ENCODE measurements at regions not wholly inside any gene's neighbourhood (a gene's known extent, or its start where the extent isn't known, plus 50 kb on each side); places are given as distances from the start of the nearest gene placed in this dataset.
"Not testable (repeated sequence)": the region's sequence is repeated elsewhere in the genome, so short reads cannot be mapped to it uniquely, and the experiment has no call there.

GRCh38 chr2:215799194-215799593 is 214.2 kb downstream of the MREG start:
- no peak for DNase-seq

DNA sequence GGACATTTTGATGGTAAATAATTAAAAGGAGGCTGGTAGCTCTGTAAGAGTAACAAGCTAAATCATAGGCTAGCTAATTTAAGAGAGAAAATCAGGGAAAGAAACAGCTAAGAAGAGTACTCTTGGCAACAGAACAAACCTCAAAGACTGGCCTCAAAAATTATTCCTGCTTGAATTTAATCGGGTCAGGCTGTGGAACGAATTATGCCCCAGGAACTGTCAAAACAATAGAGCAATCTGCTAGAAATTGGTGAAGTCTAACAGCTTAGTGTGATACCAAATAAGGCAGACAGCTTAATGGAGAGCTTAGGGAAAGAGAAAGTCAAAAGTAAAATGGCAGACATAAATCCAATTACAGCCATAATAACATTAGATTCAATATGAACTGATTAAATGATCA is 215.7 kb downstream of the MREG start:
- no peak for DNase-seq

DNA sequence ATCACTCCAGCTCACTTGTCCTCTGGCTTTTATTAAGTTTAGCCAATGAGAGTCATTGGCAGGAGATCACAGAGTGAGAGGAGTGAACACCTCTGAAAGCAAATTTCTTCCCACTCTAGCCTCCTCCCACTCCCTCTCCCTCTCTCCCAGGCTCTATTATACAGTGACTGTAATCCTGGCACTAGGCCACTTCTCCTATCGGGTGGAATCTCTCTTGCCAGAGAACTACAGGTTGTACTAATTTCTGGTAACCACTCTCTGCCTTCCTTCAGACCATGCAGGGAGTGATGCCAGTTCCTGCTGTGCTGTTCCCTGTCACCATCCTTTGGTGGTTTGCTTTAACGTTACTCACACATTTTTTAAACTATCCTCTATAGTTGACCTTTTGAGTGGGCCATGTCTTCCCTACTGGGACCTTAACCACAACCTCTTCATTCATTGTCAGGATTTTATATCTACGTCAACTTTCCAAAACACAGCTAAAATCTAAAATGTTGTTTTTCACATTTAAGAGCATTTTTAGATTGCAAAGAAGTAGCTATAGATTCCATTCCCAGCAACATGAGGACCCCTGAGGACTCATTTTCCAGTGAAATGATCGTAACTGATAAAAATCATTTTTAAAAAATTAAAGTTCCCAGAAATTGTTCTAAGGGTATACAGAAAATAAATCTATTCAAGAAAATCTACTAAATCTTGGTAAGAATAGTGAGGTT is 217.1 kb downstream of the MREG start:
- DNase-seq, result no peak

- no peak for DNase-seq
Measured at GRCh38 chr2:215794829-215795546, 218.4 kb downstream of the MREG start.

GRCh38 chr2:215793747-215794595 is 219.4 kb downstream of the MREG start:
- DNase-seq, result peak in 2 of 56 donors; percentile 0 to 3

DNA sequence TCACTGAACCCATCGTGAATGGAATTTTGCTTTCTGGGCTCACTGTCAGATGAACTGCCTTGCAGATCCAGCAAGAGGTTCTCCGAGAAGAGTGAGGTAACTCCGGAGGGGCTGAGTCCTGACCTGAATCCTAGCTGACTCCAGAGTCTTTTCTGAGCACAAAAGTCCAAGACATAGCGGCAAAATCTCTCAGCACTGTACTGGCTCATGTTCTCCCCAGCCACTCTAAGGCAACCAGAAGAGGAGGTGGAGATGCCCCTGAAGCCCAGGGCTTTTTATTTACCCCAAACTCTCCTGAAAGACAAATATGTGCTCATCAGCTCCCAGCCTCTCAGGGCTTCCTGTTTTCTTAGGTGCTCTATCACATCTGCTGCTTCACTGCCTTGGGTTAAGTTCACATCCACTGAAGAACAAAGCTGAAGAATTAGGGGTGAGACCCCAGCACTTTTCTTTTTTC is 221.8 kb downstream of the MREG start:
- no peak for DNase-seq

DNA sequence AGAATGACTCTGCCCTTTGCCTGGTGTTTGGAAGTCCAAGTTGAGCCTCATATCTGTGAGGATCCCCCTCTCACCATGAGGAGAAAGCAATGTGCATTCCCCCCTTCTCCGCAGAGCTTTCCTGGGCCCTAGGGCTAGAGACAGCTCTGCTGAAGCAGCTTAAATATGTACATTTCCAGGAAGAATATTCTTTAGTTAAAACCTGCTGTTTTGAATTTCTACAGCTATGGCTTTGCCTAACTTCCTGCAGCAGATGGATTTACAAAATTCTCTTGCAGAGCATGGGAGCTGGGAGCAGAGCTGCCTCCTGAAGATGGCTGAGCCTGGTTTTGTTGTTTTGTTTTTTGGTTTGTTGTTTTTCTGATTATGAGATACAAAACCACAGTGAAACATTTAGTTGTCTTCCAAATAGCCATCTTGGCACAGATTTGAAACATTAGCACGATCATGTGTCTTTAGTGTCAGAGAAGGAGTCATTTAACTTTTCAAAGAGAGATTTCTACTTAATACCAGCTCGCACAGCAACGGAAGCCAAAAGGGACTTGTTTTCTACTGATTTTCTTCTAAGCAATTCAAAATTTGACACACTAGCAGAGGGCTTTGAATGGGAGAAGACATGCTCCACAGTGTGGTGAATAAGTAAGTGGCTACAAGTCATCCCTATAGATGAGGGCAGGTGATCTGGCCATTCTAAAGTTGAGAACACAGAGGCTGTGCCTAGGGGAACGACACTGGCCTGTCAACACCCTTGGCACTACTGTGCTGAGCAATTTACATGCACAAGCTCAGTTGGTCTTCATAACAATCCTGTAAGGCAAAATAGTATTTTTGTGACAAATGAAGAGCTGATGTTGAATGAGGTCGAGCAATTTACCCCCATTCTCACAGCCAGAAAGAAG is 222.6 kb downstream of the MREG start:
- DNase-seq, result no peak

- DNase-seq, result no peak
Measured at GRCh38 chr2:215787565-215788178, 225.7 kb downstream of the MREG start.

DNA sequence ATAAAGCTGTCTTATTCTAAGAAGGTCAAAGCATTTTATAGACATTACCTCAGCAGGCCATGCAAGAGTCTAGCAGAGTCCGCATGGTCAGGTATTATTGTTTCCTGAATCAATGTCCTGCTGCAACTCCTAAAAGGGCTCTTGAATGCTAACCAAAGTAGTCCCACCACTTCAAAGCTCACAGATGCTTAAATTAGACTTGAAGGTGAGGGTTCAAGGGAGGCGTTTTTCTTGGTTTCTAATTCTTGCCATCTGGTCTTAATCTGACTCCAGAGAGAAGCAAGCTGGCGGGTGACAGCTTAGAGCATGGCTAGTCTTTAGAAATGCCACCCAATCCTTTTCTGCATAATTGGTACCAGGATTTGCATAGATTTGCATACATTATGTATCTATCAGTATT is 226.3 kb downstream of the MREG start:
- no peak for DNase-seq

DNA sequence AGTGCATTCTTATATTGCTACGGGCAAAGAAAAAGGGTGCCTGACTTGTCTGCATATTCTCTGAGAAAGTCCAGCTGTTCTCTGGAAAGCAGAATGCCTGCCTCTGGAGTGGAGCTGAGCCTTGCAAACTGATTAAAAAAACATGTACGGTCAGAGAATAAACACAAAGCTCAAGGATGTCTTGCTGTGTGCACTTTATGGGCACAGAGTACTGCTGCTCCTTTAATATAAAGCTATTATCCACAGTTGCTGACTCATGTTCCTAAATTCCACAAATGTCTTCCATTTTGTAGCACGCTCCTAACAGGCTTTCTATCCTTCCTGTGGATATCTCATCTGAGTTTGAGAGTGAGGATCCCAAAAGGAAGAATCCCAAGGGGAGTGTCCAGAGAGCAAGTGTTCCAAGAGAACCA is 229.0 kb downstream of the MREG start:
- no peak for DNase-seq

GRCh38 chr2:215783640-215784039 is 229.7 kb downstream of the MREG start:
- not testable (repeated sequence) for DNase-seq

DNA sequence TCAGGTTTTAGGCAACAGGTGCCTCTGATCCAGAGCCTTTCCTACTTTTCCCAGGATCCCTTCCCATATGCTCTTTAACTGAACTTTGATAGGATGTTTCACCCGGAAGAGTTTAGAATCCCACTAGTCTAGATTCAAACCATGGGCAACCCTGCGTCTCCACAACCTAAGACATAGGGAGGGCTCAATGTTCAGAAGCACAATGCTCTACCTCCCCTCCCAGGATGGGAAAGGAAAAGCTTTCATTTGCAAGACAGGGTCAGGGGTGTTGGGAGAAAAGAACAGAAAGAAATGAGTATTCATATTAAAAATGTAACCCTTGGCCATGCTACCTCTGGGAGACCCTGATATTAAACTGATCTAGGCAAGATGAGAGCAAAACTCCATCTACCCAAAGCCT is 230.4 kb downstream of the MREG start:
- DNase-seq, result no peak

DNA sequence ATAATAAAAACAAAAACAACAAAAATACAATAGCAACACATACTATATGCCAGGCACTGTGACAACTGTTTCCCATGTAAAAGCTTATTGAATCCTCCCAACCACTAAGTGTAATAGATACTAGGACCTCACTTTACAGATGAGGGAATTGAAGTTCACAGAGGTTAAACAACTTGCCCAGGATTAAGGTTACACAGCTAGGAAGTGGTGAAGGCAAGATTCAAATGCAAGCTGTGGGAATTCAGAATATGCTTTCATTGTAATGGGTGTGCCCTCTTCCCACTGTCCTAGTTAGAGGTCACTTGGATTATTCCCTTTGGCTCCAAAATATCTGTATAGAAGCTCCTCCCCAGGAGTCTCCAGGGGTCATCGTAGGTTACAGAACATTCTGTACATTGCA is 231.1 kb downstream of the MREG start:
- no peak for DNase-seq

DNA sequence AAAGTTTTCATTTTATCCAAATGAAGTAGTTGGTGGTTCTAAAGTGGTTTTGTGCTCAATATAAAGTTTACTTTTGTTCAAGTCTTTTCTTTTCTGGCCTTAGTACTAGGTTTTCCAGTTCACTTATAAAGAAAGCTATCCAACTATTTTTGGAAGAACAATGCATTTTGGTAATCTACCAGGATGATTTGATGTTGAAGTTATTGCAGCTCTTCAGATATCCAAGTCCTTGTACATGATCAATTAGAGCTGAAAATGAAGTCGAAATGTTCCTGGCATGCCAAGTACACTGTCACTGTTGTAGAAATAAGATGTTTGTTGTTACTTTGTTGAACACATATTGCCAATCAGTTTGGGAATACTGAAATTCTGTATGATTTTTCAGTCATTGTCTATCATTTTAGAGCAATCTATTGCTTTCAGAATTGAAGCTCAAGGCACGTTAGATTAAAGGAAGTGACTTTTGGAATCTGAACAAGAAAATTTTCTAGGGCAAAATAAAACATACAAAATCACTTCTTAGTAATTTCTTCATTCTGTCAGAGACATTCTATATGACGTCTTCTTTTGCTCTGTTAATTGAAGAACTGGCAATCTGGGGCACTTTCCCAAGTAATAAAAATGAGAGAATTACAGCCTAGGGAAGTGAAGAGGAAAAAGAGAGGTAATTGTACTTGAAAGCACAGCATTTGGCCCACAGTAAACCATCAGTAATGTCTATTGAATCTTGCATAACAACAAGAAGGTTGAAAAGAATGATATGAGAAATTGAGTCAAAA is 232.3 kb downstream of the MREG start:
- DNase-seq, result no peak

DNA sequence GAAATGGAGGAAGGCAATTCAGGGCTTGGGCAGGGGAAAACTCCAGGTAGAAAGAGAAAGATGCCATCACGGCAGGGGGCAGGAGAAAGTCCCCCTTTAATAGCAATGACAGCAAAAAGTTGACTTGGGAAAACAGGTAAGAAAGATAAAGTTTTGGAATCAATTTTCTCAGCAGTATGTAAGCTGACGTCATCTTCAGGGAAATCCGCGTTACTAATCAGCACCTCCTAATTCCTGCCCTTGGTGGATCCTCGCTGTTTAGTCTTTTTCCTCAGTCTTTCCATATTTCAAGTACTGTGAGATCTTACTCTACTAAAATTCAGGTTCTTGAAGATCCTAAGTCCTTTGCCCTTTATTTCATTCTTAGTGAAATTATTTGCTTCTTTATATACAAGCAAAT is 233.0 kb downstream of the MREG start:
- no peak for DNase-seq

DNA sequence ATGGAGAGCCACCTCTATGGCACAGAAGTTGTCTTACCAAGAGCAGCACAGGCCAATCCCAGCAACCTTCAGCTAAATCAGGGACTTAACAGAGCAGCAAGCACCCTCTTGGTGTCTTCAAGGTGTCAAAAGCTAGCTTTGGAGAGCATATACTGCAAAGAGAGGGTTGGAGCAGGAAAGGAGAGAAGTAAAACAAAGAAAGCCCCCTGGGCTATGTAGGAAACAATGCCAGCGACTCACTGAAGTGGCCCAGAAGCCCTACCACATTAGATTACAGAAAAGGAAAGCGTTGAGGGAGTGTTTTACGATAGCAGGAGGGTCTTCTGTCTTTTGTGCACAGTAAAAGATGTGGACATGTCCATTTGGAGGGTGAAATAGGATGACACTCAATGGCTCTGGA is 233.4 kb downstream of the MREG start:
- no peak for DNase-seq

DNA sequence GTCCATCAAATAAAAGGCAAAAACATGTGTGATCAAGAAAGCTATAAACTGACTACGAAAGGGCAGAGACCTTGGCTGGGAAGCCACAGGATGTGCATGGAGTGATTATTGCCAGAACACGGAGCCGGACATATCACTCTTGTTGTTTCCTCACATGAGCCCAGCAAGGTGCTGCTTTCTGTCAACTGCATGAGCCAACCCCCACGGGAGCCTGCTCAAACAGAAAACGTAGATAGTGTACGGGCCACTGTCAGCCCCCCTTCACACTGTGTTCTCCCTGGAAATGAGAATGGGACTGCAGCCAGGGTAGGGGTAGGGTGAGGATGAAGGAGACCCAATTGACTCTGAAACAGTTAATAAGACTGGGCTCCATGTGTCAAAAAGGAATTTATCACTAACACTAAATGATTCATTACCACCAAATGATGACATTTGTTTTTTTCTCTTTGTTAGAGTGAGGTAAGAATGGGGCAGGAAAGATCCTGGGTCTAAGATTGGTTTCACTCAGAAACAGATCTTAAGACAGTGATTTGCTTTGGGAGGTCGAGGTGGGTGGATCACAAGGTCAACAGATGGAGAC is 235.8 kb downstream of the MREG start:
- no peak for DNase-seq

- no peak for DNase-seq
Measured at GRCh38 chr2:215775106-215775505, 238.2 kb downstream of the MREG start.

DNA sequence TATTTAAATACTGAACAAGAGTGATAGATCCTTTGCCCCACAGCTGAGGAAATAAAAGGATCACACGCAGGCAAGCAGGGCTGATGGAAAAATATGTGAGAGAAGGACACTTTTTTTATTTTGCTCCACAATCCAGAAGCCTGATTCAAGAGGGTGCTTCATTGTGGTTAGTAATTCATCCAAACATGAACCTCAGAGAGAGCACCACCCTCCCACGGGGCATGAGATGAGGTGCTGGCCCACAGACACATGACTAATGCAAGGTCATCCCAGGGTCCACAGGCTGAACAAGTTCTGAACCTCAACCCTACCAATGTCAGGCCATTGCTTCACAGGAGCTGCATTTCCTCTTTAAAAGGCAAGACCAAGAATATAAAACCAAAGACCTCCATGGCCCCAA is 239.6 kb downstream of the MREG start:
- no peak for DNase-seq

All from nucleus accumbens (tissue), 56 donors.